K562 (cell line): ENCODE measurements at regions not wholly inside any gene's neighbourhood (a gene's known extent, or its start where the extent isn't known, plus 50 kb on each side); places are given as distances from the start of the nearest gene placed in this dataset.

Source experiments
- ATAC-seq: fragments of 200-7000 bp; cut with Tn5 transposase; 3 replicates; pipeline ENCODE4 v1.9.1; 2020; ENCODE audit warnings: moderate library complexity
- BruUV-seq: library from RNA; stranded (reverse); fragments of 400-500 nt; replicated peaks from 2 replicates; lab custom pipeline; 2021; lab: Mats Ljungman, UMichigan
- CTCF ChIA-PET: fragments of 300-600 bp; formaldehyde crosslinking; extraction: SDS; loops from one replicate; lab custom pipeline; 2021; ENCODE audit warnings: low intra/inter-chr PET ratio; lab: Yijun Ruan, JAX
- POLR2A ChIA-PET: fragments of 300-600, 350-650 bp; sonication (Branson Sonifier 250); formaldehyde crosslinking; extraction: SDS; loops from one replicate; lab custom pipeline; 2021; ENCODE audit warnings: antibody characterized with exemption, inconsistent platforms; lab: Yijun Ruan, JAX
- DNase-seq, 4 experiments: peaks; one replicate each; pipeline versions ENCODE4 v3.0.0 to v3.0.0-alpha.2; 2011 to 2018; ENCODE audit warnings: low spot score in 3 of 4, mixed read lengths in 3 of 4; ENCODE audit errors: extremely low read depth in 1 of 4
- FAIRE-seq: peaks from 2 replicates; lab custom pipeline; 2011; peaks lifted over from hg19 to GRCh38; lab: Jason Lieb, UNC
- H2AFZ ChIP-seq: 2 replicates; pipeline ENCODE4 v1.6.0; 2011; ENCODE audit warnings: low read depth, low read length, control low read depth, inconsistent platforms
- H3K27ac ChIP-seq: fragments of 200-600 bp; 3 replicates; pipeline ENCODE4 v1.8.0; 2011; ENCODE audit warnings: low read depth, mild to moderate bottlenecking, control low read depth, inconsistent platforms, low read length, moderate library complexity, mixed read lengths; ENCODE audit errors: extremely low read depth
- H3K27me3 ChIP-seq, 2 experiments: fragments of 300-600 bp in 1 of 2; 2 replicates in 1 of 2; 3 replicates in 1 of 2; pipeline versions ENCODE4 v1.6.0 to v1.8.0; 2011; ENCODE audit warnings: inconsistent platforms in 2 of 2, low read length in 2 of 2, mild to moderate bottlenecking in 1 of 2, mixed read lengths in 1 of 2, moderate library complexity in 1 of 2; ENCODE audit not compliant: control insufficient read depth in 2 of 2, insufficient read depth in 2 of 2
- H3K36me3 ChIP-seq: fragments of 300-600 bp; 3 replicates; pipeline ENCODE4 v1.8.0; 2011; ENCODE audit warnings: mild to moderate bottlenecking, low read length, inconsistent platforms; ENCODE audit not compliant: control insufficient read depth, insufficient read depth
- H3K4me1 ChIP-seq, 2 experiments: fragments of 200-600 bp in 1 of 2; replicated peaks in 1 of 2; 2 replicates in 1 of 2; 3 replicates in 1 of 2; pipeline versions ENCODE4 v1.5.1 to v1.8.0; 2011; ENCODE audit warnings: inconsistent platforms in 2 of 2, low read length in 2 of 2, mild to moderate bottlenecking in 1 of 2, mixed read lengths in 1 of 2, moderate library complexity in 1 of 2; ENCODE audit not compliant: control insufficient read depth in 2 of 2, insufficient read depth in 2 of 2
- H3K4me2 ChIP-seq: 2 replicates; pipeline ENCODE4 v1.6.1; 2011; ENCODE audit warnings: low read length, control low read depth, inconsistent platforms, mixed read lengths; ENCODE audit not compliant: insufficient read depth
- H3K4me3 ChIP-seq: fragments of 200-600 bp; sonication (generic), shearing (Covaris generic); 2 replicates; pipeline ENCODE4 v1.5.1; 2016; ENCODE audit warnings: control low read depth, inconsistent platforms
- H3K79me2 ChIP-seq: fragments of 200-600 bp; 3 replicates; pipeline ENCODE4 v1.8.0; 2011; ENCODE audit warnings: low read length, inconsistent platforms; ENCODE audit not compliant: control insufficient read depth, insufficient read depth
- H3K9ac ChIP-seq, 2 experiments: 2 replicates each; pipeline versions ENCODE4 v1.6.0 to v1.6.1; 2011; ENCODE audit warnings: low read depth in 2 of 2, low read length in 2 of 2, control low read depth in 1 of 2, inconsistent platforms in 1 of 2, mild to moderate bottlenecking in 1 of 2, mixed read lengths in 1 of 2; ENCODE audit not compliant: insufficient read depth in 1 of 2
- H3K9me1 ChIP-seq: one replicate; pipeline ENCODE4 v1.6.0; 2011; ENCODE audit warnings: inconsistent platforms, mild to moderate bottlenecking, low read length, moderate library complexity; ENCODE audit not compliant: control insufficient read depth, insufficient read depth
- H3K9me3 ChIP-seq: replicated peaks from 2 replicates; pipeline ENCODE4 v1.5.1; 2011; ENCODE audit warnings: low read depth, low read length, inconsistent platforms; ENCODE audit not compliant: control insufficient read depth, insufficient read depth
- H4K20me1 ChIP-seq: replicated peaks from 2 replicates; pipeline ENCODE4 v1.6.1; 2011; ENCODE audit warnings: low read length, inconsistent platforms, mixed read lengths; ENCODE audit not compliant: control insufficient read depth, insufficient read depth
- CBX3 ChIP-seq, 2 experiments: IDR thresholded peaks; 1 replicate in 1 of 2; 2 replicates in 1 of 2; pipeline ENCODE4 v1.6.1; 2012; ENCODE audit warnings: inconsistent platforms in 2 of 2, low read length in 2 of 2, borderline replicate concordance in 1 of 2, control low read depth in 1 of 2
- ELK3 ChIP-seq: fragments of 450-650 bp; formaldehyde crosslinking; IDR thresholded peaks from 2 replicates; pipeline ENCODE4 v1.4.0; 2020; ENCODE audit warnings: mild to moderate bottlenecking
- GATA2 ChIP-seq: sonication (generic); formaldehyde crosslinking; IDR thresholded peaks from 2 replicates; pipeline ENCODE4 v1.4.0; 2020; ENCODE audit warnings: mild to moderate bottlenecking, missing genetic modification reagents
- GTF2E2 ChIP-seq: fragments of 200-800 bp; sonication (Bioruptor generic); IDR thresholded peaks from 2 replicates; pipeline ENCODE4 v1.6.1; 2016; ENCODE audit warnings: missing genetic modification characterization, missing compliant biosample characterization
- GTF2F1 ChIP-seq: IDR thresholded peaks from 2 replicates; pipeline ENCODE4 v1.6.1; 2011; ENCODE audit warnings: low read depth, low read length, improper control_type of control experiment
- HNRNPUL1 ChIP-seq: fragments of 200-400 bp; formaldehyde crosslinking; IDR thresholded peaks from 2 replicates; pipeline ENCODE4 v1.6.1; 2017; ENCODE audit warnings: low read length
- MAZ ChIP-seq, 2 experiments: fragments of 450-650 bp in 1 of 2; sonication (generic) in 1 of 2; formaldehyde crosslinking; IDR thresholded peaks in 1 of 2; conservative IDR thresholded peaks in 1 of 2; 2 replicates each; pipeline versions ENCODE4 v1.4.0 to v1.5.0; 2020; ENCODE audit warnings: mild to moderate bottlenecking in 1 of 2, missing genetic modification reagents in 1 of 2
- MED1 ChIP-seq: sonication (generic); formaldehyde crosslinking; IDR thresholded peaks from 2 replicates; pipeline ENCODE4 v1.8.1; 2023; ENCODE audit warnings: missing genetic modification reagents, borderline replicate concordance
- PTRF ChIP-seq: fragments of 450-650 bp; IDR thresholded peaks from 2 replicates; pipeline ENCODE4 v1.6.1; 2016; ENCODE audit warnings: mild to moderate bottlenecking, missing genetic modification characterization, missing compliant biosample characterization
- SRSF3 ChIP-seq: fragments of 200-400 bp; formaldehyde crosslinking; IDR thresholded peaks from 2 replicates; pipeline ENCODE4 v1.6.1; 2016; ENCODE audit warnings: mild to moderate bottlenecking, low read length, moderate library complexity; ENCODE audit not compliant: insufficient read depth
- TSC22D4 ChIP-seq: fragments of 450-650 bp; IDR thresholded peaks from 2 replicates; pipeline ENCODE4 v1.6.1; 2016; ENCODE audit warnings: missing genetic modification characterization, missing biosample characterization, control low read depth
- U2AF2 ChIP-seq: fragments of 200-400 bp; formaldehyde crosslinking; optimal IDR thresholded peaks from 2 replicates; pipeline ENCODE3; 2017; ENCODE audit warnings: low read depth, mild to moderate bottlenecking, low read length
- ZC3H11A ChIP-seq: IDR thresholded peaks from 2 replicates; pipeline ENCODE4 v1.6.1; 2012; ENCODE audit warnings: low read depth, low read length, improper control_type of control experiment
- ZFP91 ChIP-seq: sonication (generic); formaldehyde crosslinking; IDR thresholded peaks from 2 replicates; pipeline ENCODE4 v1.8.0; 2022; ENCODE audit warnings: mild to moderate bottlenecking, missing genetic modification reagents
- ZNF436 ChIP-seq: fragments of 250-450, 450-650 bp; sonication (Bioruptor Pico); formaldehyde crosslinking; IDR thresholded peaks from 2 replicates; pipeline ENCODE4 v1.7.0; 2020; ENCODE audit warnings: mild to moderate bottlenecking
- ZNF589 ChIP-seq: fragments of 200-800 bp; sonication (Bioruptor generic); IDR thresholded peaks from 2 replicates; pipeline ENCODE4 v1.6.1; 2016; ENCODE audit warnings: low read depth, missing genetic modification characterization, missing compliant biosample characterization
- WGBS: fragments of 100-300 bp; shearing (Covaris generic); methylation state at CpG from one replicate; pipeline ENCODE4 v1.1.6; 2016; ENCODE audit warnings: low coverage, mixed read lengths; ENCODE audit not compliant: insufficient coverage; ENCODE audit errors: missing lambda C conversion rate; 5-methylcytosine and 5-hydroxymethylcytosine counted together
- in situ Hi-C: fragments of 300-500 bp; cut with MboI; formaldehyde crosslinking; loops from 4 replicates; pipeline ENCODE4 v1.15.0; 2018; ENCODE audit warnings: inconsistent platforms, mixed read lengths
- intact Hi-C: fragments of 100-400 bp; cut with micrococcal nuclease; formaldehyde crosslinking; loops from 2 replicates; pipeline ENCODE4 v1.14.2; 2022

- Histone ChIP-seq H3K9me1 (no peaks in the 10 kb centered on the region), H3K9me3 (peaks cover 2% of the 10 kb centered on the region; the same call in 1 of the 2 replicates), H2AFZ (no peak overlapping the region), H3K79me2 (no peaks in the 10 kb centered on the region), H3K4me3 (no peak overlapping the region), H4K20me1 (no peaks in the 10 kb centered on the region), H3K9ac (no peak overlapping the region), H3K27ac (no peak overlapping the region), H3K4me2 (no peak overlapping the region), H3K36me3 (no peaks in the 10 kb centered on the region), H3K27me3 (no peaks in the 10 kb centered on the region), H3K4me1 (no peaks in the 10 kb centered on the region; a peak in 1 of 5 replicates)
- BruUV-seq = no TSS peak
- ATAC-seq = no peak
- in situ Hi-C loops = no loop called here
- TF ChIP-seq TSC22D4 (tag) (no peak), MED1 (no peak), CBX3 (IDR thresholded peaks at IDR 0.05; ENCODE audit: borderline replicate concordance in 1 of 2, low read length in 2 of 2) (no peak), ZFP91 (no peak), ZC3H11A (no peak), ZNF589 (CRISPR knock-in tag) (no peak), GTF2E2 (tag) (no peak), HNRNPUL1 (no peak), ELK3 (CRISPR knock-in tag) (no peak), ZNF436 (CRISPR knock-in tag) (no peak), PTRF (tag) (no peak), SRSF3 (no peak), MAZ (CRISPR knock-in tag; conservative IDR thresholded peaks at IDR 0.05 in 1 of 2, IDR thresholded peaks at IDR 0.05 in 1 of 2) (no peak), U2AF2 (no peak), GATA2 (CRISPR knock-in tag) (no peak), GTF2F1 (no peak)
- POLR2A ChIA-PET = no interaction called here
- 10% methylated on average over 15 of the region's 15 CpGs for WGBS
- CTCF ChIA-PET = no interaction called here
- no peak for DNase-seq
- FAIRE-seq = no peak
- intact Hi-C loops = no loop called here
These were observed 358.3 kb downstream of the SLC6A15 start for GRCh38 chr12:84554199-84554723.
